ENCODE measurements at regions not wholly inside any gene's neighbourhood (a gene's known extent, or its start where the extent isn't known, plus 50 kb on each side); places are given as distances from the start of the nearest gene placed in this dataset.

DNA sequence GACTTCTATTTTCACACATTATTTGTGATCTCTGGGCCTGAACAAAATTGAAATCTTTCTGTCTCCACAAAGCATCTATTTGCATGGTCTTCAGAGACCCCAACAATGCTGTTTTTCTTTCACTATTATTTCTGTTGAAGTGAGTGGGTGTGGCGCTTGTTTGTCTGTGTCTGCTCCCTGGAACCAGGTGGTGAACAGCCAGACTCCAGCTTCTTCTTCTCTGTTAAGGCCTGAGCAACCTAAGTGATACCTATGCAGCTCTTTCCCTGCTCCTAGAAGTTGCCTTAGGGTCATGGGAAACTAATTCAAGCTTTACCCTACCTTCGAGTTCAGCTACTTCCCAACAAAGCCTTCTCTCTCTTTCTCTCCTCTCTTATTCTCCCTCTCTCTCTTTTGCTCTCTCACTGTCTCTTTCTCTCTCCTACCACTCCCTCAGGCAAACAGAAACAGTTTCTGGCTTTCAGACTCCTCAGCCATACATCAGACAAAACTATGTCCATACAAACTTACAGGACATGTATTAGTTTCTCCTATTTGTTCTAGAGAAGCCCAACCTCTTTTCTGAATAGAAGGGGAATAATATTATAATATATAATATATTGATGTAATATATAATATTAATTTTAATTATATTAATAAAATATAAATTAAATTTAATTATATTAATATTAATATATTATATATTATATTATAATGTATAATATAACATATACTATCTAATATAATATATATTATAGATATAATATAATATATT lies 552.5 kb downstream of the DSC3 start:
- TF ChIP-seq POLR2A (IDR thresholded peaks at IDR 0.05), result no peak
- TF ChIP-seq, protein P1, sequence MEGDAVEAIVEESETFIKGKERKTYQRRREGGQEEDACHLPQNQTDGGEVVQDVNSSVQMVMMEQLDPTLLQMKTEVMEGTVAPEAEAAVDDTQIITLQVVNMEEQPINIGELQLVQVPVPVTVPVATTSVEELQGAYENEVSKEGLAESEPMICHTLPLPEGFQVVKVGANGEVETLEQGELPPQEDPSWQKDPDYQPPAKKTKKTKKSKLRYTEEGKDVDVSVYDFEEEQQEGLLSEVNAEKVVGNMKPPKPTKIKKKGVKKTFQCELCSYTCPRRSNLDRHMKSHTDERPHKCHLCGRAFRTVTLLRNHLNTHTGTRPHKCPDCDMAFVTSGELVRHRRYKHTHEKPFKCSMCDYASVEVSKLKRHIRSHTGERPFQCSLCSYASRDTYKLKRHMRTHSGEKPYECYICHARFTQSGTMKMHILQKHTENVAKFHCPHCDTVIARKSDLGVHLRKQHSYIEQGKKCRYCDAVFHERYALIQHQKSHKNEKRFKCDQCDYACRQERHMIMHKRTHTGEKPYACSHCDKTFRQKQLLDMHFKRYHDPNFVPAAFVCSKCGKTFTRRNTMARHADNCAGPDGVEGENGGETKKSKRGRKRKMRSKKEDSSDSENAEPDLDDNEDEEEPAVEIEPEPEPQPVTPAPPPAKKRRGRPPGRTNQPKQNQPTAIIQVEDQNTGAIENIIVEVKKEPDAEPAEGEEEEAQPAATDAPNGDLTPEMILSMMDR (IDR thresholded peaks at IDR 0.05), result no peak

Measured in uterus (tissue), 2 donors.